Activated CD4-positive, alpha-beta T cell treated with anti-CD3 and anti-CD28 coated beads for 24 hours (primary cell): ENCODE measurements at regions not wholly inside any gene's neighbourhood (a gene's known extent, or its start where the extent isn't known, plus 50 kb on each side); places are given as distances from the start of the nearest gene placed in this dataset.

Source experiments
- DNase-seq, 2 donors: peaks; one replicate each; pipeline ENCODE4 v3.0.0-alpha.2; 2020; ENCODE audit warnings: low read depth in 2 of 2

DNA sequence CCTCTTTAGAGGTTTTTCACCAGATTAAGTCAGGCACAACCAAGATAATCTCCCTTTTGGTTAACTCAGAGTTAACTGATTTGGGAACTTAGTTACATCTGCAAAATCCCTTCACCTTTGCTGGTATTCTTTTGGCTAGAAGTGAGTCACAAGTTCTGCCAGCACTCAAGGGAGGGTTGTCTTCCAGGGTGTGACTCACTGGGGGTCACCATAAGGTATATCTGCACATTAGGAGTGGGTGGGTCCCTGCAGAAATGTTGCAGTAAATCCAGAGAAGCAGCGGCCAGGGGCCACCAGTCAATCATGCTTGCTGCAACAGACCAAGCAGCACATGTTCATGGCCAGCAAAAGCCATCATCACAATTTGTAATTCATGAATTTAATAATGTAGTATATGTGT, 59.8 kb upstream of the MAML3 start:
- DNase-seq: no peak

DNA sequence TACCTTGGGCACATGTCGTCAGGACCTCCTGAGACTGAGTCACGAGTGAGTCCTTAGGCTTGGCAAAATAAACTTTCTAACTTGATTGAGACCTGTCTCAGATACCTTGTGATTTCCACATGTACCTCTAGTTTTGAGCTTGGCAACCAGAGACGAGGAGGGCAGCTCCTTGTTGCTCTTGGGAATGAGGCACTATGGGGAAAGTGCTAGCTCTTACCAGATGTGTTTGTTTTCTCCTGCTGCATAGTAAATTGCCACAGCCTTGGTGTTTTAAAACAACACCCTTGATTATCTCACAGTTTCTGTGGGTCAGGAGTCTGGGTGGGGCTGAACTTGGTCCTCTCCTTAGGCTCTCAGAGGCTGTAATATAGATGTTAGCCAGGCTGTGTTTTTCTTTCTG, 59.1 kb upstream of the MAML3 start:
- DNase-seq: no peak

DNA sequence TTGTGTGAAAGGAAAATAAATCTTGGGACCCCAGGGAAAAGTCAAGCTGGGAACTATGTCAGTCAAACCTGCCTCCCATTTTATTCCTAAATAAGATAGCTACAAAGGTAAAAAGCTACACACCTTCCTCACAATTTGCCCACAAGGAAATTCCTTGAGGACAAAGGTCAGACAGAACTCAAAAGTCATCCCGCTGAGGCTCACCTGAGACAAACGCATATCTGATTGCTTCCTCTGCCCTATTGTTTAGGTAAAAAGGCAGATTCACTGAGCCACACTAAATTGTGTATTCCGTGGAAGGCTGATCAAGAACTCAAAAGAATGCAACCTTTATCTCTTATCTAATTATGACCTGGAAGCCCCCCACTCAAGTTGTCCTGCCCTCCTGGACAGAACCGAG, 58.7 kb upstream of the MAML3 start:
- no peak for DNase-seq

DNA sequence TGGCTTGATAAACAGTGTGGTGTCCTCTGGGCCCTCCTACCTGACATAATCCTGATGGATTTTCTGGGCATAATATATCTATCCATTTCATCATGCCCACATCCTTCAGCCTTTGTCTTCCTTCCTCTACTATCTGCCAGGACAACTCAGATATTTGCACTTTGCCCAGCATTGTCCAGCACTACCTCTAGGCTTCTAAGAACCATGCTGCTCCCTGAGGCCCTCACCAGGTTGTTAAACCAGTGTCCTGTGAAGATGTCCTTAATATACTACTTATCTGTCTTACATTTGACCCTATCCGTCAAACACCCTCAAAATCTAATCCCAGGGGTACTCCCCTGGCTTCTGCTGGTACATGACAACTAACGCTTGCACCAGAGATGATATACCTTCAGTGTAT, 58.2 kb upstream of the MAML3 start:
- DNase-seq: no peak

DNA sequence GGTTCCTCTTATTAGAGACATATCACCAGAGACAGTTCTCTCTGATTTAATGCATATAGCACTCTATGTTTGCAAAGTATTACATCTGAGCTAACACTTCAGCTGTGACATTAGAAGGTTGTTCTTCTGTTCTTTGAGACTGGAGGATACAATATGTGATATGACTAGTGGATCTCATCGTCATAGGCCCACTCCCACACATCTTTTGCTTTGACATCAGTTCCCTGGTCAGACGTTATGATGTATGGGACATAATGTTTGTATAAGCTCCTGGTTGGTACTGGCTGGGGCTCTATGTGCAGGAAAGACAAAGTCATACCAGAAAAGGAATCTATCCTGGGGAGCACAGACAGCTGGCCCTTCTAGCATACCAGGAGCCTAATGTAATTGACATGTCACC, 57.7 kb upstream of the MAML3 start:
- no peak for DNase-seq

DNA sequence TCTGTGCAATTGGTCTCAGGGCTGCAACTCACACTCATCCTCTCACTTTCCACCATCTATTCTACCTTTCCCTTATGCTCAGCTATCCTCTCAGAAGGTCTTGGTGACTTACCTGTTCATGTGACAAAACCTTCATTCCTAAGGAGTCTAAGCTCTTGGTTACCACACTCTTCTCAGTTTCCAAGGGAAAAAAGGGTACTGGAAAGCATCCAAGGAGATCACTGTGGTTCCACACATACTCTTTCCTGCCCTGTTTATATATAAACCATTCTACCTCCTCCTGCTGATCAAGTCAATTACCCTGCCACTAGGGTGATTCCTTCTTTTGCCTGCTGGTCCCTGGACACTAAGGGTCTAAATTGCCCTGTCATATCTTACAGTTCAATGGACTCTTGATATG, 57.2 kb upstream of the MAML3 start:
- DNase-seq: no peak

DNA sequence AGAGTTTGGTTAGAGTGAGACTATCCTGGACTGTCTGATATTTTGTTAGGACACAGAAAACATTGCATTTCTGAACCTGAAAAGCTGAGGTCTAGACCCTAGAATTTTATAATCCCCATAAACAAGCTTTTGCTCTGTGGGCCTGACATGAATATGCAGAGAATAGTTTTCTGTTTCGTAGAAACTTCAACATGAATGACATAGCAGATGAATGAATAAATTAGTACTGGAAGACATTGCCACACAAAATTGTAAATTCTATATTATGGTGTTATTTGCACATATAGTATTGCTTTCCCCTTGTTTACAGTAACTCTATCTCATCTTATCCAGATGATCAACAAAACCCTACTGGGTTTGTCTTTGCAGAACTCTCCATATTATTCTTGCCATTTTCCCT, 54.9 kb upstream of the MAML3 start:
- no peak for DNase-seq
